Stimulated activated CD4-positive, alpha-beta T cell treated with anti-CD3 and anti-CD28 coated beads, Interleukin-1b, Interleukin-23, amount 100 ng/mL, for 48 hours (primary cell): ENCODE measurements at regions not wholly inside any gene's neighbourhood (a gene's known extent, or its start where the extent isn't known, plus 50 kb on each side); places are given as distances from the start of the nearest gene placed in this dataset.

Experiments used
- DNase-seq: peaks from one replicate; pipeline ENCODE4 v3.0.0-alpha.2; 2020

GRCh38 chr5:175235251-175235960, 208.6 kb downstream of the DRD1 start:
- DNase-seq: no peak

- no peak for DNase-seq
These were observed 213.7 kb downstream of the DRD1 start for GRCh38 chr5:175230299-175230698.

- DNase-seq: no peak
These were observed 217.5 kb downstream of the DRD1 start for GRCh38 chr5:175226506-175226905.

GRCh38 chr5:175223291-175223690, 220.7 kb downstream of the DRD1 start:
- DNase-seq: no peak

GRCh38 chr5:175222621-175223020, 221.4 kb downstream of the DRD1 start:
- DNase-seq: no peak

- DNase-seq: no peak
These were observed 223.4 kb downstream of the DRD1 start for GRCh38 chr5:175220549-175220948.

GRCh38 chr5:175219366-175219765, 224.6 kb downstream of the DRD1 start:
- no peak for DNase-seq

GRCh38 chr5:175216991-175217390, 227.0 kb downstream of the DRD1 start:
- DNase-seq: no peak

- DNase-seq: no peak
These were observed 228.1 kb downstream of the DRD1 start for GRCh38 chr5:175215906-175216305.

GRCh38 chr5:175214152-175214551, 229.8 kb downstream of the DRD1 start:
- DNase-seq: no peak

GRCh38 chr5:175211956-175212756, 231.8 kb downstream of the DRD1 start:
- DNase-seq: no peak

GRCh38 chr5:175207321-175208040, 236.5 kb downstream of the DRD1 start:
- no peak for DNase-seq

- DNase-seq: no peak
These were observed 237.3 kb downstream of the DRD1 start for GRCh38 chr5:175206669-175207068.

- DNase-seq: no peak
These were observed 241.4 kb downstream of the DRD1 start for GRCh38 chr5:175202463-175203068.

GRCh38 chr5:175201393-175201792, 242.6 kb downstream of the DRD1 start:
- DNase-seq: no peak

GRCh38 chr5:175195698-175196656, 248.0 kb downstream of the DRD1 start:
- no peak for DNase-seq

GRCh38 chr5:175181331-175181730, 262.7 kb downstream of the DRD1 start:
- no peak for DNase-seq

- no peak for DNase-seq
These were observed 273.1 kb downstream of the DRD1 start for GRCh38 chr5:175170899-175171298.

GRCh38 chr5:175168882-175169507, 275.0 kb downstream of the DRD1 start:
- DNase-seq: no peak

GRCh38 chr5:175166026-175166425, 278.0 kb downstream of the DRD1 start:
- no peak for DNase-seq

- DNase-seq: no peak
These were observed 280.3 kb downstream of the DRD1 start for GRCh38 chr5:175163586-175164275.
